ENCODE measurements at regions not wholly inside any gene's neighbourhood (a gene's known extent, or its start where the extent isn't known, plus 50 kb on each side); places are given as distances from the start of the nearest gene placed in this dataset.

DNA sequence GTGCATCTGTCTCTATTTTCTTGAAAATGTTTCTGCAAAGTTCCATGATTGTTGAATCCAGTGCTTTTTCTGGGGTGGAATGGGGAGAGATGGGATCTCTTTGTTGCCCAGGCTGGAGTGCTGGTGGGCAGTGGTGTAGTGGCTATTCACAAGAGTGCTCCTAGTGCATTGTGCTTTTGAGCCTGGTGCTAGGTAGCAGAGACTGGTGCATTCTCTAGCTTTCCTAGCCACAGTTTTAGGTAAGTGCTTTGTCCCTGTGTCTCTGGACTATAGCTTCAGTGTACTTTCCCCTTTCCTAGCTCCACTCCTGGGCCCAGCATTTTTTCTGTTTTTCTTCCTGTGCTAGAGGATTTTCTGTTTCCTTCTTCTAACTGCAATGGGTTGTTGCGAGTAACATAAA is 825.6 kb downstream of the SLITRK6 start:
- no peak for DNase-seq (ENCODE audit: low read depth, low spot score)

DNA sequence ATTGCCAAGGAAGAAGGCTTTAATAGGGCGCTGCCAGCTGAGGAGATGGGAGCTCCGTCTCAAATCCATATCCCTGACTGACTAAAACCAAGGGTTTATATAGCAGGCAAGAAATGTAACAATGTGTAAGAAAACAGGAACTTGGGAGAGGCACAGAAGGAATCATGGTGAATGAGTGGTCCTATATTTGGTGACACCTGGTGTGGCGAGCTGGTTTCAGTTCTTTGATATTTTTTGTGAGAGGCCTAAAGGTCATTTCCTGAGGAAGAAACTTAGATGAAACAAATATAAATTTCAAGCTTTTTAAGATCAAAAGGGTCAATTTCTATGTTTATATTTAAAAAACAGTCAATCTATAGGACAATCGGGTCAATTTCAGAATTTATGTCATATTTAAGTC is 826.3 kb downstream of the SLITRK6 start:
- no peak for DNase-seq (ENCODE audit: low read depth, low spot score)

DNA sequence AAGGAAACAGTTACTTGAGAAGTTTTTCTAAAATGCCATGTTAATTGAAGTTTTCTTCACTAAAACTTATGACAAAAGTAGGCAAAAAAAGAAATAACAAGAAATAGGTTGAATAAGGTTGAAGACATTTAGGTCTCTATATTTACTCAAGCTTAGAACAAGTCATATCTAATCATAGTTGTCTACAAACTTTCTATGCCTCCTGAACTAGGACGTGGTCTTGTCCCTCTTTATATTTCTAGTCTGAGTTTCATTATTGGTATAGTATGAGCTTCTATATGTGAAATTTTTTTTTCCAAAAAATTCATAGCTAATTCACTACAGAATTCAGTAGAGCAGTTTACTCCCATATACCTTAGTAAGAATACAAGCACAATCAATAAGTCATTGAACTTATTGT is 836.4 kb downstream of the SLITRK6 start:
- no peak for DNase-seq (ENCODE audit: low read depth, low spot score)

DNA sequence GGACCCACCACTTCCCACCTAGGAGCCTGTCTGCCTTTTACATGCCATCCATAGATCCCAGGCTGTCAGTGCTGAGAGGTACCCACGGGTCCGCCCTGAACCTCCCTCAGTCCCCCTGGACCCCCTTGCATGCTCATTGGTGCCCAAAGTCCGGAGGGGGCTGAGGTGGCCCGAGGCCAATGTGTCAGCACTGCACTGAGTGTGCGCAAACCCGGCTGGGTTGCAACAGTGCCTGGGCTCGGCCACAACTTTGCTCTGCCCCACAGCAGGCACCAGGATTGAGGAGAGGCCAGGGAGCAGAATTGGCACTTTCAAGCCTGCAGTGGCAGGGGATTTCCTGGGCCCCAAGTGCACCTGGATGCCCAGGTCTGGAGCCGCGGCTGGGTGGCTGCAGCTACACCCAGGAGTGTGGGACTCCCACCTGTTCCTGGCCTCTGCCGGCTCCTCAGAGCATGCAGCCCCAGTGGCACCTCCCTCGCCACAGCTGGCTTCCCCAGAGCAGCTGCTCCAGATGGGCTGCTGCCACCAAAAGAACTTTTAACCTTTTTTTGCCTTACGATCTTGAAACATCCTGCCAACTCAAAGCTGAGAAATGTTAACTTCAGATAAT is 837.0 kb downstream of the SLITRK6 start:
- DNase-seq (ENCODE audit: low read depth, low spot score) = no peak

DNA sequence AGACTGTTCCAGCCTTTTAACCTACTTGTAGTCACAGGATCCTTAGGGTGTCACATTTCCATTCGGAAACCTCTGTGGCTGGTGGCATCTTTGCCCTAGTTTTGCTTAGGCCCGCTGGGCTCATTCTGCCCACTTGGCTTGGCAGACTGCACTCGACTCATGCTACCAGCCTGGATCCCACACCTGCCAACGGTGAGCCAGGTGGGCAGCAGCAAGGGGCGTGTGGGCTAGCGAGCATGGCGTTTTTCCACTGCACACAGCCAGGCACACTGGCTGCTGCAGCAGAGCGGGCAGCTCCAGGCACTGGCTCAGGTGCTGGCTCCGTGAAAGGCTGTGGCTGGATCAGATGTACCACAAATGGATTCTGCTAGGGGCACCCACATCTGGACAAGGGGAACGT is 838.2 kb downstream of the SLITRK6 start:
- no peak for DNase-seq (ENCODE audit: low read depth, low spot score)

- no peak for DNase-seq (ENCODE audit: low read depth, low spot score)
These were observed 839.4 kb downstream of the SLITRK6 start for GRCh38 chr13:84959818-84960217.

DNA sequence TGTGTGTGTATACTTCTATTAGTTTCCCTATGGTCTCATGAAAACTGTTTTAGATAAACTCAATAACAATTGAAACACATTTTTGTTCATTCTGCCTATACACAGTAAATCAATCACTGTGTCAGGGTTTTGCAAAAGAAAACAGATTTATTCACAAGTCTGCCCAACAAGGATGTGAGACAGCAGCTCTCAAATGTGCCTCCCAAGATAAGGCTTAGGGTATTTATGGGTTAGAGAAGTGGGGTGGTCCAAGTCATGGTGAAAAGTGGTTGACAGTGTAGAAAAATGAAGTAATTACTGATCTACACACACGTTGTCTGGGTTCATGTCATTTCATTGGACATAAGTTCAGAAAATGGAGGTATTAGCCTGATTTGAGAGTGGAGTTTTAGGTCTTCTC is 844.6 kb downstream of the SLITRK6 start:
- no peak for DNase-seq (ENCODE audit: low read depth, low spot score)

DNA sequence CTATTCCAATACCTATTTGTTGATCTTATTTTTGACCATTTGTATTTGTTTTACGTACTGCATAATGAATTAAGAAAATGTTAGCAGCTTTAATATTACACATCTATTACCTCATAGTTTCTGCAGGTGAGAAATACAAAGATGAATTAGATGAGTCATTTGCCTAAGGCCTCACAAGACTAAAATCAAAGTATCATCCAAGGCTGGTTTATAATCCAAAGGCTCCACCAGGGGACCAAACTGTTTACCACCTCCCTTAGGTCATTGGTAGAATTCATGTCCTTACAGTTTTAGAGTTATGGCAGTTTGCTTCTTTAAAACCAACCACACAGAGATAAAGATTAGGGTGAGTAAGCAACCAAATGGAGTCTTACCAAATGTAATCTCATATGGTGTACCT is 848.1 kb downstream of the SLITRK6 start:
- DNase-seq (ENCODE audit: low read depth, low spot score) = no peak

- DNase-seq (ENCODE audit: low read depth, low spot score) = no peak
These were observed 853.0 kb downstream of the SLITRK6 start for GRCh38 chr13:84946192-84946591.

- no peak for DNase-seq (ENCODE audit: low read depth, low spot score)
These were observed 858.4 kb downstream of the SLITRK6 start for GRCh38 chr13:84940798-84941197.

- no peak for DNase-seq (ENCODE audit: low read depth, low spot score)
These were observed 859.1 kb downstream of the SLITRK6 start for GRCh38 chr13:84940167-84940566.

- no peak for DNase-seq (ENCODE audit: low read depth, low spot score)
These were observed 864.3 kb downstream of the SLITRK6 start for GRCh38 chr13:84934911-84935310.

DNA sequence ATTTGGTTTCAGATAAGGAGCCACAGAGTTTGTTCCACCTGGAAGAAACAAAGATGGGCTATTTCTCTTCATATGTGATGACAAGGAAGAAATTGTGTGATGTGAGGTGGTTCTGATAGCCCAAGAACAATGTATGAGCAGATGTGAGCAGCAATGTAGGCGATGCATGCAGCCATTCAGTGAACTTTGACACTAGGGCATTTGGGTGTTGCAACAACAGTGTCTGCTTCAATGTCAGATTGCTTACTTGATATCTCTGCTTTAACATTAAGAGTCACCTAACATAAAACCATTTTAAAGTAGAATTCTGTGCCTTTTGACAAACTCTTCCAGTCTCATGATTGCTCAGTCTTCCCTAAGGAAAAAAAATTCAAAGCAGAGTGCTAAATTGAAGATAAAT is 865.4 kb downstream of the SLITRK6 start:
- DNase-seq (ENCODE audit: low read depth, low spot score) = no peak

GRCh38 chr13:84931264-84931663 is 868.0 kb downstream of the SLITRK6 start:
- no peak for DNase-seq (ENCODE audit: low read depth, low spot score)

DNA sequence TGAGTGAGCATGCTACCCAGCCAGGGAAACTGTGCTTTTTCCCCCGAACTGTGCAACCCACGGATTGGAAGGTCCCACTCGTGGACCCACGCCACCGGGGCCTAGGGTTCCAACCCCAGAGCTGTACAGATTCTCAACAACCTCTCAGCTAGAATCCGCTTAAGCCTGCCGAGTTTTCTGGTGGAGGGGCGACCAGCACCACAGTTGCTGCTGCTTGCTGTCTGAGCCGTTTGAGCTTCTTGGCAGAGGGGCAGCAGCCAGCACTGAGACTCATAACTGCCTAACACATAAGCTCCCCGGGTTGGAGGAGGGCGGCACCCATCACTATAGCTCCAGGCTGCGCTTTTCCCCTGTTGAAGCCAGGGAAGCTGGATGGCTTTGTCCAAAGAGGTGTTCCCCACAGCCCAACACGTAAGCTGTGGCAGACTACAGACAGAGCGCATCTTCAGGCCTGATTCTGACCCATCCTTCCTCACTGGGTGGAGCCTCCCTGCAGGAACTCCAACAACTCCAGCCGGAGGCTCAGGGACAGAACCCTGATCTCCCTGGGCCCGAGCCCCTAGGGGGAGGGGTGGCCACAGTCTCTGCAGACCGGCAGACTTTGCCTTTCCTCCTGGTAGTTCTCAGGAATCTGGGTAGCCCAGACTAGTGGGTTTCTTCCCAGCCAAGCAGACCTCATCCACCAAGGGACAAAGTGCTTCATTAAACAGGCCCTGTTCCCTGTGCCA is 871.6 kb downstream of the SLITRK6 start:
- no peak for DNase-seq (ENCODE audit: low read depth, low spot score)

DNA sequence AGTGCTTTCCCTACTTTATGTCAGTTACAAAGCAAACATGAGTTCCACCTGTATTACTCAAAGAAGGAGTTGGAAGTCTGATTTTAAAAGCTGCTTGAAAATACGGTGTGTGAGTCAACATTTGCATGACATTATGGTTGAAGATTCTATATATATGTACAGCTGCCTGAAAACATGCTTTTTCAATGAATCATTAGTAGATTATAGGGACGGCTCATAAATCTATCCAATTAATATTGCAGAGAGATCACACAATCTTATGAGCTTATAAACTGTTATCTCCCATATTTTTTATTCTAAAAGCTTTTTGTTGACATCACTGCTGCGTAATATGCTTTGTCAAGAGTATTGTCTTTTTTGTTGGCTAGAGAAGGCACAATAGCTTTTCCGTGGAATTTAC is 873.8 kb downstream of the SLITRK6 start:
- DNase-seq (ENCODE audit: low read depth, low spot score) = no peak

GRCh38 chr13:84923831-84924230 is 875.4 kb downstream of the SLITRK6 start:
- no peak for DNase-seq (ENCODE audit: low read depth, low spot score)

- DNase-seq (ENCODE audit: low read depth, low spot score) = no peak
These were observed 881.9 kb downstream of the SLITRK6 start for GRCh38 chr13:84917252-84917878.

DNA sequence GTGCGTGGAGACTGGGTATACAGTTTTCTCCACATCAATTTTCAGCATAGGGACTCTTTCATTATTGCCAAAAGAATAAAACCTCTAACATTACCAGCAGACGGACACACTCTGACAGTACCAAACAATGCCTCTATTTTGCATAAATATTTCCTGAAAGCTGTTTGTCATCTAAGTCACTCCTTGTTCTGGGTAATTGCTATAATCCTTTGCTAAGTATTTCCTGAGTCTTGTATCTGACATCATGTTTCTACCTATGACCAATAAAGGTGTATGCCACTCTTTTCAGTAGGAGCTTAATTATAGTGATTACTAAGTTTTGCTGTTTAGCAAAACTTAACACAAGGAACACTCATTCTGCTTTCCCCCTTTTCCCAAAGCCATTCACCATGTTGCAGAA is 886.5 kb downstream of the SLITRK6 start:
- DNase-seq (ENCODE audit: low read depth, low spot score) = no peak

- DNase-seq (ENCODE audit: low read depth, low spot score) = no peak
These were observed 888.8 kb downstream of the SLITRK6 start for GRCh38 chr13:84910423-84910822.

DNA sequence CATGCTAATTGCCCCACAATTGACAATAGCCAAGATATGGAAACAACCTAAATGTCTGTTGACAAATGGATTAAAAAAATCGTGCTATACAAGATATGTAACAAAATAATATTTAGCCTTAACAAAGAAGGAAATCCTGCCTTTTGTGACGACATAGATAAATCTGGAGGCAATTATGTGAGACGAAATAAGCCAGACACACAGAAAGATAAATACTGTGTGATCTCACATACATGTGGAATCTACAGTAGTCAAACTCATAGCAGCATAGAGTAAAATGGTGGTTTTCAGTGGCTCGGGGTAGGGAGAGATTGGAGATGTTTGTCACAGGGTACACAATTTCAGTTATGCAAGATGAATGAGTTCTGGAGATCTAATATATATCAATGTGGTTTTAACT is 895.8 kb downstream of the SLITRK6 start:
- no peak for DNase-seq (ENCODE audit: low read depth, low spot score)

- DNase-seq (ENCODE audit: low read depth, low spot score) = no peak
These were observed 897.0 kb downstream of the SLITRK6 start for GRCh38 chr13:84902243-84902642.

DNA sequence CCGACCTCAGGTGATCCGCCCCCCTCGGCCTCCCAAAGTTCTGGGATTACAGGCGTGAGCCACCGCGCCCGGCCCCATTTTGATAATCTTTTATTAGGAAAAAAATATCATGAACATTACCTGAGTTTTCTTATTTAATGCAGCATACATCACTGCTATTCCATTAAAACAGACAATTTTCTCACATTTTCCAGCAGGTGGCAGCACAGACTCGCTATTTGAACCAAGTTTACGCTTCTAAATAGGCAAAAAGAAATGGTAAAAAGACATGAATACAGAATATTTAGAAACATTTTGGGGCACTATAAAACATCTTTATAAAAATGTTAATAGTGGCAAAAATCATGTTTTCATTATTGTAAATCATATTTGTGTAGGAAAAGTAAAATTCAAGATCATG is 903.1 kb downstream of the SLITRK6 start:
- no peak for DNase-seq (ENCODE audit: low read depth, low spot score)
